ENCODE measurements at regions not wholly inside any gene's neighbourhood (a gene's known extent, or its start where the extent isn't known, plus 50 kb on each side); places are given as distances from the start of the nearest gene placed in this dataset.

GRCh38 chr4:11297627-11298026 is 131.1 kb downstream of the HS3ST1 start:
- H3K4me3 ChIP-seq = no peak overlapping the region
- no peaks in the 10 kb centered on the region for H3K27me3 ChIP-seq
- no peaks in the 10 kb centered on the region for H3K9me3 ChIP-seq
- no peak overlapping the region for H3K27ac ChIP-seq
- no peak for TF ChIP-seq CTCF (IDR thresholded peaks at IDR 0.05)
- no peak for TF ChIP-seq POLR2A (IDR thresholded peaks at IDR 0.05)
- TF ChIP-seq EP300 (IDR thresholded peaks at IDR 0.05) = no peak
- no peaks in the 10 kb centered on the region for H3K4me1 ChIP-seq
- WGBS, 2 donors = 76 to 83% methylated on average over 3 of the region's 3 CpGs
- no peaks in the 10 kb centered on the region for H3K36me3 ChIP-seq
- DNase-seq (ENCODE audit: low spot score in 2 of 2) = no peak

GRCh38 chr4:11297201-11297600 is 131.5 kb downstream of the HS3ST1 start:
- no peak for DNase-seq (ENCODE audit: low spot score in 2 of 2)
- Histone ChIP-seq H3K36me3 (no peaks in the 10 kb centered on the region), H3K27me3 (no peaks in the 10 kb centered on the region), H3K4me3 (no peak overlapping the region), H3K27ac (no peak overlapping the region), H3K9me3 (no peaks in the 10 kb centered on the region), H3K4me1 (no peaks in the 10 kb centered on the region)
- 72% methylated on average over 4 of the region's 4 CpGs for WGBS, 2 donors
- TF ChIP-seq CTCF (IDR thresholded peaks at IDR 0.05) (no peak), POLR2A (IDR thresholded peaks at IDR 0.05) (no peak), EP300 (IDR thresholded peaks at IDR 0.05) (no peak)

GRCh38 chr4:11293866-11294265 is 134.8 kb downstream of the HS3ST1 start:
- no peak overlapping the region for H3K4me3 ChIP-seq
- no peak for DNase-seq (ENCODE audit: low spot score in 2 of 2)
- TF ChIP-seq EP300 (IDR thresholded peaks at IDR 0.05) = no peak
- TF ChIP-seq CTCF (IDR thresholded peaks at IDR 0.05) = no peak
- no peak for TF ChIP-seq POLR2A (IDR thresholded peaks at IDR 0.05)
- H3K4me1 ChIP-seq = no peaks in the 10 kb centered on the region
- H3K27ac ChIP-seq = no peak overlapping the region
- WGBS, 2 donors = 70 to 77% methylated on average over 1 of the region's 1 CpG
- no peaks in the 10 kb centered on the region for H3K36me3 ChIP-seq
- H3K9me3 ChIP-seq = no peaks in the 10 kb centered on the region
- no peaks in the 10 kb centered on the region for H3K27me3 ChIP-seq

GRCh38 chr4:11287055-11287454 is 141.6 kb downstream of the HS3ST1 start:
- Histone ChIP-seq H3K27me3 (no peaks in the 10 kb centered on the region), H3K4me1 (no peaks in the 10 kb centered on the region), H3K36me3 (no peaks in the 10 kb centered on the region), H3K4me3 (no peak overlapping the region), H3K9me3 (peaks cover 0 to 8% (median 0%) of the 10 kb centered on the region in 4 donors), H3K27ac (no peak overlapping the region)
- WGBS, 2 donors = 91 to 92% methylated on average over 2 of the region's 2 CpGs
- no peak for DNase-seq (ENCODE audit: low spot score in 2 of 2)
- TF ChIP-seq POLR2A (IDR thresholded peaks at IDR 0.05) = no peak
- TF ChIP-seq CTCF (IDR thresholded peaks at IDR 0.05) = no peak

- Histone ChIP-seq H3K27me3 (no peaks in the 10 kb centered on the region), H3K4me1 (no peaks in the 10 kb centered on the region), H3K36me3 (no peaks in the 10 kb centered on the region), H3K9me3 (peaks cover 0 to 8% (median 0%) of the 10 kb centered on the region in 4 donors), H3K27ac (no peak overlapping the region), H3K4me3 (no peak overlapping the region)
- DNase-seq (ENCODE audit: low spot score in 2 of 2) = no peak
- 27 to 34% methylated on average over 2 of the region's 2 CpGs for WGBS, 2 donors
- TF ChIP-seq POLR2A (IDR thresholded peaks at IDR 0.05) = no peak
- no peak for TF ChIP-seq EP300 (IDR thresholded peaks at IDR 0.05)
- TF ChIP-seq CTCF (IDR thresholded peaks at IDR 0.05) = no peak
Measured at GRCh38 chr4:11286533-11286932, 142.2 kb downstream of the HS3ST1 start.

All from tibial nerve (tissue), 4 donors.